22Rv1 (cell line): ENCODE measurements at regions not wholly inside any gene's neighbourhood (a gene's known extent, or its start where the extent isn't known, plus 50 kb on each side); places are given as distances from the start of the nearest gene placed in this dataset.

Experiments
- CTCF ChIP-seq: fragments of 450-650 bp; IDR thresholded peaks from 2 replicates; pipeline ENCODE4 v1.5.1; 2017; ENCODE audit warnings: mild to moderate bottlenecking
- ZFX ChIP-seq: fragments of 450-650 bp; IDR thresholded peaks from 2 replicates; pipeline ENCODE4 v1.6.1; 2017; ENCODE audit warnings: antibody characterized with exemption, borderline replicate concordance

- TF ChIP-seq CTCF (no peak), ZFX (no peak)
Measured at GRCh38 chr21:26624983-26625519, 52.0 kb upstream of the CYYR1 start.
